H9 (cell line): ENCODE measurements at regions not wholly inside any gene's neighbourhood (a gene's known extent, or its start where the extent isn't known, plus 50 kb on each side); places are given as distances from the start of the nearest gene placed in this dataset.

Experiments used
- DNase-seq: peaks from one replicate; pipeline ENCODE4 v3.0.0-alpha.2; 2017
- H2AFZ ChIP-seq: one replicate; pipeline ENCODE4 v1.6.1; 2013; ENCODE audit warnings: mild to moderate bottlenecking, low read length, control low read depth, moderate library complexity
- H2AK5ac ChIP-seq: 2 replicates; pipeline ENCODE4 v1.6.1; 2013; ENCODE audit warnings: low read length, control low read depth, mixed read lengths; ENCODE audit not compliant: insufficient read length
- H2BK120ac ChIP-seq: one replicate; pipeline ENCODE4 v1.6.1; 2013; ENCODE audit warnings: low read depth, mild to moderate bottlenecking, low read length, control low read depth, inconsistent platforms; ENCODE audit not compliant: poor library complexity, severe bottlenecking
- H2BK12ac ChIP-seq: 2 replicates; pipeline ENCODE4 v1.6.1; 2013; ENCODE audit warnings: low read length, control low read depth, mixed read lengths, low read depth; ENCODE audit not compliant: insufficient read length
- H2BK15ac ChIP-seq: 2 replicates; pipeline ENCODE4 v1.6.1; 2013; ENCODE audit warnings: low read depth, low read length, control low read depth
- H2BK20ac ChIP-seq: one replicate; pipeline ENCODE4 v1.6.1; 2013; ENCODE audit warnings: low read depth, mild to moderate bottlenecking, low read length, control low read depth, inconsistent platforms; ENCODE audit not compliant: poor library complexity, severe bottlenecking
- H2BK5ac ChIP-seq: 2 replicates; pipeline ENCODE4 v1.6.1; 2013; ENCODE audit warnings: low read length, control low read depth, mixed read lengths; ENCODE audit not compliant: insufficient read length
- H3K14ac ChIP-seq: 2 replicates; pipeline ENCODE4 v1.6.1; 2013; ENCODE audit warnings: low read length, control low read depth; ENCODE audit not compliant: insufficient read depth
- H3K18ac ChIP-seq: 2 replicates; pipeline ENCODE4 v1.6.1; 2013; ENCODE audit warnings: low read depth, mild to moderate bottlenecking, mixed read lengths, low read length, control low read depth; ENCODE audit not compliant: insufficient read length
- H3K23ac ChIP-seq: 2 replicates; pipeline ENCODE4 v1.6.1; 2013; ENCODE audit warnings: low read length, control low read depth, mixed read lengths, low read depth; ENCODE audit not compliant: insufficient read length
- H3K23me2 ChIP-seq: 2 replicates; pipeline ENCODE4 v1.6.1; 2013; ENCODE audit warnings: low read depth, mild to moderate bottlenecking, mixed read lengths, low read length, control low read depth; ENCODE audit not compliant: insufficient read length, poor library complexity, severe bottlenecking
- H3K27ac ChIP-seq: 2 replicates; pipeline ENCODE4 v1.5.1; 2013; ENCODE audit warnings: low read length, control low read depth, mixed read lengths, low read depth; ENCODE audit not compliant: insufficient read length
- H3K27me3 ChIP-seq: 2 replicates; pipeline ENCODE4 v1.6.1; 2013; ENCODE audit warnings: low read length, control low read depth, inconsistent platforms; ENCODE audit not compliant: insufficient read depth
- H3K4ac ChIP-seq: 2 replicates; pipeline ENCODE4 v1.6.1; 2013; ENCODE audit warnings: low read depth, mild to moderate bottlenecking, control low read depth, inconsistent platforms, low read length, moderate library complexity
- H3K4me1 ChIP-seq: 2 replicates; pipeline ENCODE4 v1.6.1; 2013; ENCODE audit warnings: low read length, control low read depth, inconsistent platforms; ENCODE audit not compliant: insufficient read depth
- H3K4me2 ChIP-seq: 2 replicates; pipeline ENCODE4 v1.6.1; 2013; ENCODE audit warnings: low read length, control low read depth, mixed read lengths; ENCODE audit not compliant: insufficient read length, insufficient read depth
- H3K56ac ChIP-seq: 2 replicates; pipeline ENCODE4 v1.6.1; 2013; ENCODE audit warnings: low read depth, mild to moderate bottlenecking, mixed read lengths, low read length, control low read depth; ENCODE audit not compliant: insufficient read length
- H3K79me1 ChIP-seq: 2 replicates; pipeline ENCODE4 v1.6.1; 2013; ENCODE audit warnings: low read depth, mild to moderate bottlenecking, moderate library complexity, low read length, control low read depth, inconsistent platforms; ENCODE audit not compliant: insufficient read depth, poor library complexity, severe bottlenecking
- H3K79me2 ChIP-seq: 2 replicates; pipeline ENCODE4 v1.6.1; 2013; ENCODE audit warnings: low read length, control low read depth, inconsistent platforms; ENCODE audit not compliant: insufficient read depth
- H3K9ac ChIP-seq: 2 replicates; pipeline ENCODE4 v1.6.1; 2013; ENCODE audit warnings: low read length, control low read depth, mixed read lengths; ENCODE audit not compliant: insufficient read length; ENCODE audit errors: extremely low read depth
- H3K9me3 ChIP-seq: one replicate; pipeline ENCODE4 v1.6.1; 2013; ENCODE audit warnings: low read depth, low read length, inconsistent platforms; ENCODE audit not compliant: control insufficient read depth
- H3T11ph ChIP-seq: one replicate; pipeline ENCODE4 v1.6.1; 2013; ENCODE audit warnings: mild to moderate bottlenecking, low read length, control low read depth, inconsistent platforms
- H4K20me1 ChIP-seq: one replicate; pipeline ENCODE4 v1.6.1; 2013; ENCODE audit not compliant: control insufficient read depth, insufficient read length, insufficient read depth
- H4K5ac ChIP-seq: 2 replicates; pipeline ENCODE4 v1.6.1; 2013; ENCODE audit warnings: low read depth, mild to moderate bottlenecking, mixed read lengths, low read length, control low read depth; ENCODE audit not compliant: insufficient read length
- H4K8ac ChIP-seq: replicated peaks from 2 replicates; pipeline ENCODE4 v1.6.1; 2013; ENCODE audit warnings: low read length, control low read depth, mixed read lengths, low read depth; ENCODE audit not compliant: insufficient read length
- H4K91ac ChIP-seq: 2 replicates; pipeline ENCODE4 v1.6.1; 2013; ENCODE audit warnings: low read depth, mild to moderate bottlenecking, moderate library complexity, mixed read lengths, low read length, control low read depth; ENCODE audit not compliant: insufficient read length
- H3K27ac Mint-ChIP-seq, 3 experiments: 2 replicates in 2 of 3; 3 replicates in 1 of 3; pipeline ENCODE4 v1.8.0; 2020 to 2021; ENCODE audit warnings: mixed read lengths in 3 of 3, mild to moderate bottlenecking in 1 of 3, moderate library complexity in 1 of 3
- H3K27me3 Mint-ChIP-seq: 2 replicates; pipeline ENCODE4 v1.8.0; 2021; ENCODE audit warnings: low read depth, mild to moderate bottlenecking, moderate library complexity, mixed read lengths
- H3K36me3 Mint-ChIP-seq, 3 experiments: 2 replicates in 2 of 3; 3 replicates in 1 of 3; pipeline ENCODE4 v1.8.0; 2020 to 2021; ENCODE audit warnings: low read depth in 3 of 3, mixed read lengths in 3 of 3; ENCODE audit not compliant: insufficient read depth in 1 of 3
- H3K4me1 Mint-ChIP-seq, 2 experiments: 2 replicates each; pipeline ENCODE4 v1.8.0; 2020; ENCODE audit warnings: mixed read lengths in 2 of 2
- H3K4me3 Mint-ChIP-seq, 2 experiments: 2 replicates in 1 of 2; 3 replicates in 1 of 2; pipeline ENCODE4 v1.8.0; 2020 to 2021; ENCODE audit warnings: mild to moderate bottlenecking in 2 of 2, mixed read lengths in 2 of 2, moderate library complexity in 1 of 2
- H3K9me3 Mint-ChIP-seq, 2 experiments: 2 replicates in 1 of 2; 3 replicates in 1 of 2; pipeline ENCODE4 v1.8.0; 2020; ENCODE audit warnings: mild to moderate bottlenecking in 2 of 2, mixed read lengths in 2 of 2, moderate library complexity in 1 of 2
- WGBS: extraction: QIAGEN DNeasy Blood & Tissue Kit; methylation state at CpG from one replicate; pipeline ENCODE4 v1.1.7; 2013; ENCODE audit warnings: missing lambda C conversion rate, low lambda C conversion rate, mixed read lengths; ENCODE audit not compliant: insufficient read length; ENCODE audit errors: extremely low coverage; 5-methylcytosine and 5-hydroxymethylcytosine counted together
- TF ChIP-seq, protein P1 (sequence below): fragments of 200-600 bp; sonication (generic); conservative IDR thresholded peaks from 3 replicates; pipeline ENCODE4 v1.8.0; 2021; ENCODE audit warnings: antibody characterized with exemption, mild to moderate bottlenecking

DNA sequence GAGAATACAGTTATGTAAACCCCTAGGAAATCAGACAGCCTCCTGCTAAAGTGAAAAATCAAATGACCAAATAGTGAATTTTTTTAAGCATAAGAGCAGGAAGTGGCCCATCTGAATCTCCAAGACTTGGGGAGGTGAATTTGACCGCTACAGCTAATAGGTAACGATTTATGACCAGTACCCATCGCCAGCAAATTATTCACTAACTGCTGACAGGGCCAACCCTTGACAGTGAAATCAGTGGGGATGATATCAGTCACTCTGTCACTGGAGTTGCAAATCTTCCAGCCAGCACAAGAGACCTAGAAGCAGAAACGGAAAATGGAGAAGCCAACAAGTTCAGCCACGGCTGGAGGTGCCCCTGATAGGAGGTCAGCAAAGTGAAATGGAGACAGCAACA, 164.3 kb upstream of the PIK3C3 start:
- Histone ChIP-seq H3K79me1 (no peaks in the 10 kb centered on the region), H3K4me2 (no peak overlapping the region), H3K23ac (no peak overlapping the region), H3K9ac (no peak overlapping the region), H3T11ph (no peak overlapping the region), H3K27ac (no peak overlapping the region), H2AFZ (no peak overlapping the region), H3K56ac (no peak overlapping the region), H4K91ac (no peak overlapping the region), H3K4me1 (no peaks in the 10 kb centered on the region), H3K27me3 (no peaks in the 10 kb centered on the region), H2BK20ac (no peak overlapping the region), H3K9me3 (no peaks in the 10 kb centered on the region), H3K14ac (no peak overlapping the region), H3K18ac (no peak overlapping the region), H4K5ac (no peak overlapping the region), H3K23me2 (no peaks in the 10 kb centered on the region), H3K79me2 (no peaks in the 10 kb centered on the region), H4K20me1 (no peaks in the 10 kb centered on the region), H2AK5ac (no peak overlapping the region), H2BK5ac (no peak overlapping the region), H2BK15ac (no peak overlapping the region), H2BK12ac (no peak overlapping the region), H2BK120ac (no peak overlapping the region), H4K8ac (no peak overlapping the region), H3K4ac (no peak overlapping the region)
- no peak for DNase-seq
- Mint-ChIP-seq H3K27me3 (no peaks in the 10 kb centered on the region; the same call in 1 of the 2 replicates), H3K4me3 (no peak overlapping the region), H3K4me1 (no peaks in the 10 kb centered on the region), H3K9me3 (no peaks in the 10 kb centered on the region), H3K36me3 (no peaks in the 10 kb centered on the region; a peak in 1 of 7 replicates), H3K27ac (no peak overlapping the region)
- TF ChIP-seq, protein P1, sequence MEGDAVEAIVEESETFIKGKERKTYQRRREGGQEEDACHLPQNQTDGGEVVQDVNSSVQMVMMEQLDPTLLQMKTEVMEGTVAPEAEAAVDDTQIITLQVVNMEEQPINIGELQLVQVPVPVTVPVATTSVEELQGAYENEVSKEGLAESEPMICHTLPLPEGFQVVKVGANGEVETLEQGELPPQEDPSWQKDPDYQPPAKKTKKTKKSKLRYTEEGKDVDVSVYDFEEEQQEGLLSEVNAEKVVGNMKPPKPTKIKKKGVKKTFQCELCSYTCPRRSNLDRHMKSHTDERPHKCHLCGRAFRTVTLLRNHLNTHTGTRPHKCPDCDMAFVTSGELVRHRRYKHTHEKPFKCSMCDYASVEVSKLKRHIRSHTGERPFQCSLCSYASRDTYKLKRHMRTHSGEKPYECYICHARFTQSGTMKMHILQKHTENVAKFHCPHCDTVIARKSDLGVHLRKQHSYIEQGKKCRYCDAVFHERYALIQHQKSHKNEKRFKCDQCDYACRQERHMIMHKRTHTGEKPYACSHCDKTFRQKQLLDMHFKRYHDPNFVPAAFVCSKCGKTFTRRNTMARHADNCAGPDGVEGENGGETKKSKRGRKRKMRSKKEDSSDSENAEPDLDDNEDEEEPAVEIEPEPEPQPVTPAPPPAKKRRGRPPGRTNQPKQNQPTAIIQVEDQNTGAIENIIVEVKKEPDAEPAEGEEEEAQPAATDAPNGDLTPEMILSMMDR = no peak
- no CpG with 5 or more reads among the region's 5 CpGs for WGBS
